NCI-H1092 (cell line): ENCODE measurements at regions not wholly inside any gene's neighbourhood (a gene's known extent, or its start where the extent isn't known, plus 50 kb on each side); places are given as distances from the start of the nearest gene placed in this dataset.

Source experiments
- DNase-seq: peaks from one replicate; lab custom pipeline; 2025; lab: John Stamatoyannopoulos, UW

- no peak for DNase-seq
These were observed 134.6 kb upstream of the SYNDIG1 start for GRCh38 chr20:24334830-24335229.

GRCh38 chr20:24332956-24333355, 136.5 kb upstream of the SYNDIG1 start:
- no peak for DNase-seq

- DNase-seq, result no peak
These were observed 137.5 kb upstream of the SYNDIG1 start for GRCh38 chr20:24331939-24332338.

- no peak for DNase-seq
These were observed 140.5 kb upstream of the SYNDIG1 start for GRCh38 chr20:24328901-24329300.

- no peak for DNase-seq
These were observed 147.5 kb upstream of the SYNDIG1 start for GRCh38 chr20:24321973-24322372.

GRCh38 chr20:24318569-24319352, 150.7 kb upstream of the SYNDIG1 start:
- DNase-seq, result no peak

- no peak for DNase-seq
These were observed 152.2 kb upstream of the SYNDIG1 start for GRCh38 chr20:24317224-24317623.

GRCh38 chr20:24316731-24317130, 152.7 kb upstream of the SYNDIG1 start:
- no peak for DNase-seq

GRCh38 chr20:24314053-24314452, 155.4 kb upstream of the SYNDIG1 start:
- DNase-seq, result no peak

- DNase-seq, result no peak
These were observed 159.8 kb upstream of the SYNDIG1 start for GRCh38 chr20:24309596-24309995.

GRCh38 chr20:24305371-24305770, 164.1 kb upstream of the SYNDIG1 start:
- no peak for DNase-seq

GRCh38 chr20:24304291-24304690, 165.1 kb upstream of the SYNDIG1 start:
- no peak for DNase-seq

GRCh38 chr20:24303393-24304170, 165.8 kb upstream of the SYNDIG1 start:
- DNase-seq, result no peak

GRCh38 chr20:24297993-24298392, 171.4 kb upstream of the SYNDIG1 start:
- no peak for DNase-seq

GRCh38 chr20:24296477-24297261, 172.8 kb upstream of the SYNDIG1 start:
- no peak for DNase-seq

- DNase-seq, result no peak
These were observed 178.4 kb upstream of the SYNDIG1 start for GRCh38 chr20:24291014-24291413.

GRCh38 chr20:24289737-24290481, 179.5 kb upstream of the SYNDIG1 start:
- no peak for DNase-seq

- no peak for DNase-seq
These were observed 186.2 kb upstream of the SYNDIG1 start for GRCh38 chr20:24283186-24283585.

GRCh38 chr20:24277196-24277595, 192.2 kb upstream of the SYNDIG1 start:
- DNase-seq, result no peak

- DNase-seq, result no peak
These were observed 193.3 kb upstream of the SYNDIG1 start for GRCh38 chr20:24275946-24276705.

- DNase-seq, result no peak
These were observed 196.2 kb upstream of the SYNDIG1 start for GRCh38 chr20:24273251-24273650.
